ENCODE measurements at regions not wholly inside any gene's neighbourhood (a gene's known extent, or its start where the extent isn't known, plus 50 kb on each side); places are given as distances from the start of the nearest gene placed in this dataset.

DNA sequence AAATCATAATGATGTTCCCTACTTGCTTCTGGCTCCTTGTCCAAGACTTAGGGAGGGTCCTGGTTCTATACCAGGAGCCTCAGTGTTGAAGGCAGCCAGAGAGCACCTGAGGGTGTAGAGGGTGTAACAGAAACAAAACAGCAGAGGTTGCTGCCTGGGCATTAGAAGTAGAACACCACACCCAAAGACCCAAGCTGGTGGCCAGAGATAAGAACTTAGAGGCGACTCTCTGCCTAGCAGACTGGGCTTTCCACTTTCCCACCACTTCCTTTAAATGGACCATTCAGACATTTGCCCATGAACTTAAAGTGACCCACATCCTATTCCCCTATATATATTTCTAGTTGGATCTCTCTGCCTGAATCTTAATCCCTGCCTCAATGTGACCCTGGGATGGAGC lies 189.8 kb downstream of the KLF13 start:
- peaks cover 5% of the 10 kb centered on the region for H3K4me1 Mint-ChIP-seq (ENCODE audit: low read depth)
- no peaks in the 10 kb centered on the region for H3K36me3 Mint-ChIP-seq (ENCODE audit: insufficient read depth)
- no peak overlapping the region for H3K4me3 Mint-ChIP-seq (ENCODE audit: low read depth)
- TF ChIP-seq, protein P1, sequence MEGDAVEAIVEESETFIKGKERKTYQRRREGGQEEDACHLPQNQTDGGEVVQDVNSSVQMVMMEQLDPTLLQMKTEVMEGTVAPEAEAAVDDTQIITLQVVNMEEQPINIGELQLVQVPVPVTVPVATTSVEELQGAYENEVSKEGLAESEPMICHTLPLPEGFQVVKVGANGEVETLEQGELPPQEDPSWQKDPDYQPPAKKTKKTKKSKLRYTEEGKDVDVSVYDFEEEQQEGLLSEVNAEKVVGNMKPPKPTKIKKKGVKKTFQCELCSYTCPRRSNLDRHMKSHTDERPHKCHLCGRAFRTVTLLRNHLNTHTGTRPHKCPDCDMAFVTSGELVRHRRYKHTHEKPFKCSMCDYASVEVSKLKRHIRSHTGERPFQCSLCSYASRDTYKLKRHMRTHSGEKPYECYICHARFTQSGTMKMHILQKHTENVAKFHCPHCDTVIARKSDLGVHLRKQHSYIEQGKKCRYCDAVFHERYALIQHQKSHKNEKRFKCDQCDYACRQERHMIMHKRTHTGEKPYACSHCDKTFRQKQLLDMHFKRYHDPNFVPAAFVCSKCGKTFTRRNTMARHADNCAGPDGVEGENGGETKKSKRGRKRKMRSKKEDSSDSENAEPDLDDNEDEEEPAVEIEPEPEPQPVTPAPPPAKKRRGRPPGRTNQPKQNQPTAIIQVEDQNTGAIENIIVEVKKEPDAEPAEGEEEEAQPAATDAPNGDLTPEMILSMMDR (IDR thresholded peaks at IDR 0.05; ENCODE audit: unreplicated experiment) = no peak
- no peaks in the 10 kb centered on the region for H3K27me3 Mint-ChIP-seq
- H3K27ac Mint-ChIP-seq = no peak overlapping the region
- no peak for DNase-seq (ENCODE audit: low spot score, unreplicated experiment)
- H3K9me3 Mint-ChIP-seq (ENCODE audit: low read depth) = peaks cover 5% of the 10 kb centered on the region

DNA sequence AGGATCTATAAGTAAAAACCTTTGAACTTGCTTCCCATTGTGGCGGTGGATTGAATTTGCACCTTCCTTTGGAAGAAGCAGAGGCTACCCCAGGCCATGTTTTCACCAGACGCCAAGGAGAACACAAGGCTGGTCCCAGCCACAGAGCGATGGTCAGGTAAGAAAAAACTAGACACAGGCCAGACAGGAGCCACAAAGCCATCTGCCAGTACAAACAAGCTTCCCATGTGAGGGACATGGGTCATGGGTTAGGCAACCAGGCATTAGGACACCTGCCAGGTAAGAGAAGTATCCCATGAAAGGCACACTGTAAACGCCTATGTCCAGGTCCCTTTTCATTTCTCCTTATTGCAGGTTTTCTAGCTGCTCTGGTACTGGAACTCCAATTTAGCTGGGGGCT lies 190.2 kb downstream of the KLF13 start:
- H3K4me1 Mint-ChIP-seq (ENCODE audit: low read depth) = peaks cover 5% of the 10 kb centered on the region
- H3K36me3 Mint-ChIP-seq (ENCODE audit: insufficient read depth) = no peaks in the 10 kb centered on the region
- H3K4me3 Mint-ChIP-seq (ENCODE audit: low read depth) = no peak overlapping the region
- TF ChIP-seq, protein P1 (IDR thresholded peaks at IDR 0.05; ENCODE audit: unreplicated experiment) = no peak
- no peaks in the 10 kb centered on the region for H3K27me3 Mint-ChIP-seq
- no peak for DNase-seq (ENCODE audit: low spot score, unreplicated experiment)
- no peak overlapping the region for H3K27ac Mint-ChIP-seq
- H3K9me3 Mint-ChIP-seq (ENCODE audit: low read depth) = peaks cover 5% of the 10 kb centered on the region

DNA sequence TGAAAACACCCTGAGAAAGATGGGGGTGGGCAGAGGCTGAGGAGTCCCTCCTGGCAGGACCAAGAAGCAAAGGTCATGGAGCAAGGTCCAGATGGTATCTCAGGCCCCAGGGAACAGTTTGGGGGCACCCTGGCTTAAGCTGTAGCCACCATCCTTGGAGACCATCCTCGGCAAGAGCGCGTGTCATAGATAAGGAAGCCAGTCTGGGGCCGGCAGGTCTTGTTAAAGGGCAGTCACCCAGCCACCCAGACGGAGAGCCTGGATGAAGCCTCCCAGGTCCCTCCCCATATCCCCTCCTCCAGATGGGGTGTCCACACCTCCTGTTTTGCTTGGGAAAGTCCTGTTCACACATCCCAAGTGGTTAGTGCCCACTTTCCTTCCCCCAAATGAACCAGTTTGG lies 191.1 kb downstream of the KLF13 start:
- H3K27me3 Mint-ChIP-seq = no peaks in the 10 kb centered on the region
- H3K27ac Mint-ChIP-seq = no peak overlapping the region
- TF ChIP-seq, protein P1 (IDR thresholded peaks at IDR 0.05; ENCODE audit: unreplicated experiment) = no peak
- no peaks in the 10 kb centered on the region for H3K36me3 Mint-ChIP-seq (ENCODE audit: insufficient read depth)
- peaks cover 5% of the 10 kb centered on the region for H3K9me3 Mint-ChIP-seq (ENCODE audit: low read depth)
- H3K4me1 Mint-ChIP-seq (ENCODE audit: low read depth) = peaks cover 5% of the 10 kb centered on the region
- no peak for DNase-seq (ENCODE audit: low spot score, unreplicated experiment)
- no peak overlapping the region for H3K4me3 Mint-ChIP-seq (ENCODE audit: low read depth)

DNA sequence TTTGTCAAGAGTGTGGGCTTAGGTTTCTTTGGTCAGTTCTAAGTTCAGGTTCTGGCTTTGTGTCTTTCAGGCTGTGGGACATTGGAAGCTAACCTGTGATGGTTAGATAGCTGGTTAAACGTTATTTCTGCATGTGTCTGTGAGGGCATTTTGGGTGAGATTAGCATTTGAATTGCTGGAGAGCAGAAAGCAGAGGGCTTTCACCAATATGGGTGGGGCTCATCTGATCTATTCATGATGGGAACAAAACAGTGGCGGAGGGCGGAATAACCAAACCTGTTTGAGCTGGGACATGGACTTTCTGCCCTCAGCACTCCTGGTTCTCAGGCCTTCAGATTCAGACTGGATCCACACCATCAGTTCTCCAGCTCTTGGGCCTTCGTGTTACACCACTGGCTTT lies 195.4 kb downstream of the KLF13 start:
- TF ChIP-seq, protein P1 (IDR thresholded peaks at IDR 0.05; ENCODE audit: unreplicated experiment) = no peak
- Mint-ChIP-seq H3K9me3 (ENCODE audit: low read depth) (peaks cover 5% of the 10 kb centered on the region), H3K36me3 (ENCODE audit: insufficient read depth) (no peaks in the 10 kb centered on the region), H3K4me1 (ENCODE audit: low read depth) (peaks cover 5% of the 10 kb centered on the region), H3K27ac (no peak overlapping the region), H3K4me3 (ENCODE audit: low read depth) (no peak overlapping the region), H3K27me3 (no peaks in the 10 kb centered on the region)
- no peak for DNase-seq (ENCODE audit: low spot score, unreplicated experiment)

DNA sequence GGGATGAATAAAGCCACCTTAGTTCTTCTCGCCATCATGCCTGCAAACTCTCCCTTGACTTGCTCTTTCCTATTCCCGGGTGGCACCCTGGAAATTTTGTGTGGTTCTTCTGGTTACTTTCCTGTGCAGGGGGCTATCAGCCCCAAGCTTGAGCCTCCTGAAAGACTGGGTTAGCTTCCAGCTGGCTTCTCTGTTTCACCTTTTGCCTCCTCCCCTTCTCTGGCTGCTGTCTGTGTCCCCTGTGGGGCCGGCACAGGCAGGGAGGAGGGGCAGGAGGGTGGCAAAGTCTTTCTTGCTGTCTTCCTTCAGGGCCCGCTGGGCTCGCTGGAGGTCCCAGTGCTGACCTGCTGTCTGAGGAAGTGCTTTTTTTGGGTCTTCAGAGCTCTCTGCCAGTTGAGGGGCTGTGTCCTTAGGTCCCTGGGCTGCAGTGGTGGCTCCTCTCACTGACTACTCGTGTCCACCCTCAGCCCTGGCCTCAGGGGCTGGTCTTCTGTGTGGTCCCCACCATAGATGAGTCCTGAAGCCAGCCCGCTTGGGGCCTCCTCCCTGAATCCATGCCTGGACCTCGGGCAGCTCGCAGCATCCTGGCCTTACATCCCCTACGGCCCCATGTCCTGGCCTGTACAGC lies 196.5 kb downstream of the KLF13 start:
- Mint-ChIP-seq H3K27me3 (no peaks in the 10 kb centered on the region), H3K4me1 (ENCODE audit: low read depth) (peaks cover 5% of the 10 kb centered on the region), H3K4me3 (ENCODE audit: low read depth) (no peak overlapping the region), H3K27ac (peak overlapping the region; percentile 52), H3K9me3 (ENCODE audit: low read depth) (peaks cover 5% of the 10 kb centered on the region), H3K36me3 (ENCODE audit: insufficient read depth) (no peaks in the 10 kb centered on the region)
- DNase-seq (ENCODE audit: low spot score, unreplicated experiment) = no peak
- TF ChIP-seq, protein P1 (IDR thresholded peaks at IDR 0.05; ENCODE audit: unreplicated experiment) = no peak

Data from progenitor cell of endocrine pancreas (in vitro differentiated cells).